ENCODE measurements at regions not wholly inside any gene's neighbourhood (a gene's known extent, or its start where the extent isn't known, plus 50 kb on each side); places are given as distances from the start of the nearest gene placed in this dataset.
"Not testable (repeated sequence)": the region's sequence is repeated elsewhere in the genome, so short reads cannot be mapped to it uniquely, and the experiment has no call there.

DNA sequence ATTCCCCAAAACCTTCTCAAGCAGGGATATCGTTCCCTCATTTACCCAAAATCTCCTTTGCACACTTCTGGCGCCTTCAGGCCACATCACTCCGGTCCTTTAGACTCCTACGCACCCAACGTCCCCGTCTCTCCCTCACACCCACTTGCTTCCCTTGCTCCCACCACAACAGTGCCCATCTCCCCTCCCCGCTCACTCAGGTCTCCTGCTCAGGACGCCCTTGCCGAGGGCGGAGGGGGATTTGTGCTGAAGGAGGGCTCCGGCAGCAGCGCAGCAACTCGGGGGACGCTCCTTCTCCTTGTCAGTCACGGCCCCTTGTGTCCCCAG lies 71.6 kb downstream of the PCMTD2 start:
- H3K18ac ChIP-seq (ENCODE audit: low read length); H3K79me2 ChIP-seq (ENCODE audit: control insufficient read depth, insufficient read depth, low read length); H3K27me3 ChIP-seq (ENCODE audit: insufficient read depth, low read length, poor library complexity); H2BK15ac ChIP-seq (replicated peaks; ENCODE audit: low read depth); DNase-seq; H4K5ac ChIP-seq (ENCODE audit: low read length); H4K8ac ChIP-seq (ENCODE audit: low read depth, low read length); H3K56ac ChIP-seq (ENCODE audit: low read length); H3K79me1 ChIP-seq (ENCODE audit: low read length); H2AK5ac ChIP-seq (ENCODE audit: low read length); H3K27ac ChIP-seq (ENCODE audit: low read depth, low read length); H2BK120ac ChIP-seq (ENCODE audit: low read depth, low read length); H3K9ac ChIP-seq (ENCODE audit: low read length); H3K36me3 ChIP-seq (ENCODE audit: control insufficient read depth, insufficient read depth, low read length); H2BK5ac ChIP-seq (ENCODE audit: low read length); H3K4me3 ChIP-seq (ENCODE audit: low read length); H3K4me2 ChIP-seq (ENCODE audit: low read length); H3K4ac ChIP-seq (ENCODE audit: low read depth, low read length); H3K4me1 ChIP-seq (ENCODE audit: control insufficient read depth, low read depth, low read length); H3K23ac ChIP-seq (ENCODE audit: low read length): not testable (repeated sequence)
- no CpG with 5 or more reads among the region's 15 CpGs for WGBS (ENCODE audit: extremely low coverage, insufficient coverage, low lambda C conversion rate)

DNA sequence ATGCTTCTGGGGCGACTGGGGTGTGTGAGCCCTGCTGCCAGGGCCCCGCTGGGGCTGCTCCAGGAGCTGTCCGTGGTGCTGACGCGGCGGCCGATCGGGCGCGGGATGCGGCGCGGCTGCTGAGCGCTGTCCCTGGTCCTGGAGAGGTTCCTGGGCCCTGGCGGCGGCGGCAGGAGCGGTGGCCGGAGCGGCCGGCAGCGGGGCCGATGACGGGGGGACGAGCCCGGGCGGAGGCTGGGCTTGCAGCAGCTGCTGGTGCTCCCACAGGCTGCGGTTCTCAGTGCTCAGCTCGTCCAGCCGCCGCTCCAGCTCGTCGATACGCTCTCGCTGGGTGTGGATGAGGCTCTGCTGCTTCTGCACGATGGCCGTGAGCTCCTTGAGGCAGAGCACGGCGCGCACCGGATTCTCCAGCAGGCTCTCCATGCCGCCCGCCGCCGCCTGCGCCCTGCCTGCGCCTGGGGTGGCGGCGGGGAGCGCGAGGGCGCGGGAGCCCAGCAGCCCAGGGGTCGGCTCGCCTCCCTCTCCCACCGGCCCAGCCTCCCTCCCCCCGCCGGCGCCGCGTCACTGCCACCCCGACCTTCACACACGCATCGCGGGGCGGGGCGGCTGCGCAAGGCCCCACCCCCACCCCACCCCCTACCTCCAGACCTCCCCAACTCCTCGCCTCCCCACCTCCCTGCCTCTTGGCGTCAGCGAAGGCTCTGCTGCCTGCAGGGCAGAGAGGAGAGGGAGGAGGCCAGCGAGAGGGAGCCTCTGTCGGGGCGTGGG lies 72.2 kb downstream of the PCMTD2 start:
- not testable (repeated sequence) for H3K9ac ChIP-seq (ENCODE audit: low read length); H4K8ac ChIP-seq (ENCODE audit: low read depth, low read length); H3K27ac ChIP-seq (ENCODE audit: low read depth, low read length); H3K36me3 ChIP-seq (ENCODE audit: control insufficient read depth, insufficient read depth, low read length); H3K4me3 ChIP-seq (ENCODE audit: low read length); H2BK5ac ChIP-seq (ENCODE audit: low read length); H3K79me1 ChIP-seq (ENCODE audit: low read length); H3K18ac ChIP-seq (ENCODE audit: low read length); H3K56ac ChIP-seq (ENCODE audit: low read length); H3K4ac ChIP-seq (ENCODE audit: low read depth, low read length); H3K79me2 ChIP-seq (ENCODE audit: control insufficient read depth, insufficient read depth, low read length); H3K23ac ChIP-seq (ENCODE audit: low read length); H2AK5ac ChIP-seq (ENCODE audit: low read length); H2BK15ac ChIP-seq (replicated peaks; ENCODE audit: low read depth); H4K5ac ChIP-seq (ENCODE audit: low read length); H2BK120ac ChIP-seq (ENCODE audit: low read depth, low read length); H3K27me3 ChIP-seq (ENCODE audit: insufficient read depth, low read length, poor library complexity); H3K4me2 ChIP-seq (ENCODE audit: low read length); H3K4me1 ChIP-seq (ENCODE audit: control insufficient read depth, low read depth, low read length)
- no CpG with 5 or more reads among the region's 74 CpGs for WGBS (ENCODE audit: extremely low coverage, insufficient coverage, low lambda C conversion rate)
- peak; percentile 51 for DNase-seq

DNA sequence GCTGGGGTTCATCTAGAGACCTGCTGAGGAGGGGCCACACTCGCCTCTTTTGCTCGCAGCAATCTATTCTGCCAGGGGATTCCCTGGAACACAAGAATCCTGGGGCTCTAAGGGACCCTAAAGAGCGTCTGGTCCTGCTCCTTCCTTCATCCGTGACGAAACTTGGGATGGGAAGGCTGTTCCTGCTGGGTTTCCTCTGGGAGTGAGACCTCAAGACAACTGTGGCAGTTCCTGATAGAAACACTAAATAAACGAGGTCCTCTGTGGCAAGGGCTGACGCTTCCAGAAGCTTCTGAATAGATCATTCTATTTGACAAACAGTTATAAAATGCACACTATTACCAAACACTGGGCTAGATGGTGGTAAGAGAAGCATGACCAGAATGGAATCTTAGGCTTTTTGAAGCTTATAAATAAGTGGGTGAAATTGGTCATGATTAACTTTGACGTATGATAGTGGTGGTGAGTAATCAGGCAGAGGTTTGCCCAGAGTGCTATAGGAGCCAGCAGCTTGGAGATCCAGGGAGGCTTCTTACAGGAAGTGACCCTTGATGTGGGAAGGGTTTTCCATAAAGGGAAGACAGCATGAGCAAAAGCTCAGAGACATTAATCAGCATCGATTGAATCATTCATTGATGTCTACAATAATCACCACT lies 73.2 kb downstream of the PCMTD2 start:
- H2BK5ac ChIP-seq (ENCODE audit: low read length); H3K4me3 ChIP-seq (ENCODE audit: low read length); H3K4ac ChIP-seq (ENCODE audit: low read depth, low read length); H3K79me2 ChIP-seq (ENCODE audit: control insufficient read depth, insufficient read depth, low read length); H3K4me2 ChIP-seq (ENCODE audit: low read length); H3K27me3 ChIP-seq (ENCODE audit: insufficient read depth, low read length, poor library complexity); H3K56ac ChIP-seq (ENCODE audit: low read length); H3K9ac ChIP-seq (ENCODE audit: low read length); DNase-seq; H3K27ac ChIP-seq (ENCODE audit: low read depth, low read length); H2AK5ac ChIP-seq (ENCODE audit: low read length); H3K23ac ChIP-seq (ENCODE audit: low read length); H4K8ac ChIP-seq (ENCODE audit: low read depth, low read length); H3K36me3 ChIP-seq (ENCODE audit: control insufficient read depth, insufficient read depth, low read length); H2BK120ac ChIP-seq (ENCODE audit: low read depth, low read length); H4K5ac ChIP-seq (ENCODE audit: low read length); H3K79me1 ChIP-seq (ENCODE audit: low read length); H2BK15ac ChIP-seq (replicated peaks; ENCODE audit: low read depth); H3K4me1 ChIP-seq (ENCODE audit: control insufficient read depth, low read depth, low read length); H3K18ac ChIP-seq (ENCODE audit: low read length): not testable (repeated sequence)
- WGBS (ENCODE audit: extremely low coverage, insufficient coverage, low lambda C conversion rate), result no CpG with 5 or more reads among the region's 9 CpGs

DNA sequence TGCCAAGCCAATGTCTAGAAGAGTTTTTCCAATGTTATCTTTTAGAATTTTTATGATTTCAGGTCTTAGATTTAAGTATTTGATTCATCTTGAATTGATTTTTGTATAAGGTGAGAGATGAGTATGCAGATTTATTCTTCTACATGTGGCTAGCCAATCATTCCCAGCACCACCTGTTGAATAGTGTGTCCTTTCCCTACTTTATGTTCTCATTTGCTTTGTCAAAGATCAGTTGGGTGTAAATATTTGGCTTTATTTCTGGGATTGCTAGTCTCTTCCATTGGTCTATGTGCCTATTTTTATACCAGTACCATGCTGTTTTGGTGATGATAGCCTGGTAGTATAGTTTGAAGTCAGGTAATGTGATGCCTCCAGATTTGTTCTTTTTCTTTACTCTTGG lies 77.1 kb downstream of the PCMTD2 start:
- not testable (repeated sequence) for H3K36me3 ChIP-seq (ENCODE audit: control insufficient read depth, insufficient read depth, low read length); H3K9ac ChIP-seq (ENCODE audit: low read length); H4K8ac ChIP-seq (ENCODE audit: low read depth, low read length); H3K79me1 ChIP-seq (ENCODE audit: low read length); H3K23ac ChIP-seq (ENCODE audit: low read length); H2BK15ac ChIP-seq (replicated peaks; ENCODE audit: low read depth); H2BK120ac ChIP-seq (ENCODE audit: low read depth, low read length); H2BK5ac ChIP-seq (ENCODE audit: low read length); H4K5ac ChIP-seq (ENCODE audit: low read length); H3K4me1 ChIP-seq (ENCODE audit: control insufficient read depth, low read depth, low read length); H3K56ac ChIP-seq (ENCODE audit: low read length); DNase-seq; H3K4me3 ChIP-seq (ENCODE audit: low read length); H3K18ac ChIP-seq (ENCODE audit: low read length); H3K79me2 ChIP-seq (ENCODE audit: control insufficient read depth, insufficient read depth, low read length); H3K4me2 ChIP-seq (ENCODE audit: low read length); H3K27ac ChIP-seq (ENCODE audit: low read depth, low read length); H2AK5ac ChIP-seq (ENCODE audit: low read length); H3K4ac ChIP-seq (ENCODE audit: low read depth, low read length); H3K27me3 ChIP-seq (ENCODE audit: insufficient read depth, low read length, poor library complexity)

Data from mesendoderm (in vitro differentiated cells).